GM08714 (cell line): ENCODE measurements at regions not wholly inside any gene's neighbourhood (a gene's known extent, or its start where the extent isn't known, plus 50 kb on each side); places are given as distances from the start of the nearest gene placed in this dataset.
"Not testable (repeated sequence)": the region's sequence is repeated elsewhere in the genome, so short reads cannot be mapped to it uniquely, and the experiment has no call there.

ENCODE experiments used
- H3K4me3 ChIP-seq: fragments of 200-500 bp; sonication (Bioruptor generic); 2 replicates; pipeline ENCODE4 v1.5.1; 2014; ENCODE audit warnings: mild to moderate bottlenecking, low read length, inconsistent platforms
- ZNF274 ChIP-seq: IDR thresholded peaks from 2 replicates; pipeline ENCODE4 v1.6.1; 2012; ENCODE audit warnings: mild to moderate bottlenecking, low read depth, low read length

DNA sequence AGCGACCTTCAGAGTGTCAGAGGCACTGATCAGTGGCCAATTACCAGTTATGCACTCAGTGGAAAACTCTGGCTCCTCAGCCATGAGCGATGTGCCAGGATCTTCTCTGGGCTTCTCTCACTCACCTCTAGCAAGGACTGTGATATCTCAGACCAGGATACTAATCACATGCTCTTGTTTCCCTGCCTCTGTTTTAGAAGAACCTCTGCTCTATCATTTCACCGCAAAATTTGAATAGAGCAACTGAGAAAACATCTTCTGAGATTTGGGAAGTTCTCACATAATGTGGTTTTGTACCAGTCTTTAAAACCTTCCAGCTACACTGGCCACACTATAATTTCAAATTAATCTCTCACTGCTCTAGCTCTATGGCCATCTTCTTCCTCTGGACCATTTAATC is 325.8 kb upstream of the FRG2C start:
- H3K4me3 ChIP-seq: no peak overlapping the region
- no peak for TF ChIP-seq ZNF274

GRCh38 chr3:75341324-75342067 is 322.6 kb upstream of the FRG2C start:
- H3K4me3 ChIP-seq: no peak overlapping the region
- TF ChIP-seq ZNF274: no peak

GRCh38 chr3:75342425-75342824 is 321.7 kb upstream of the FRG2C start:
- H3K4me3 ChIP-seq: no peak overlapping the region
- TF ChIP-seq ZNF274: no peak

DNA sequence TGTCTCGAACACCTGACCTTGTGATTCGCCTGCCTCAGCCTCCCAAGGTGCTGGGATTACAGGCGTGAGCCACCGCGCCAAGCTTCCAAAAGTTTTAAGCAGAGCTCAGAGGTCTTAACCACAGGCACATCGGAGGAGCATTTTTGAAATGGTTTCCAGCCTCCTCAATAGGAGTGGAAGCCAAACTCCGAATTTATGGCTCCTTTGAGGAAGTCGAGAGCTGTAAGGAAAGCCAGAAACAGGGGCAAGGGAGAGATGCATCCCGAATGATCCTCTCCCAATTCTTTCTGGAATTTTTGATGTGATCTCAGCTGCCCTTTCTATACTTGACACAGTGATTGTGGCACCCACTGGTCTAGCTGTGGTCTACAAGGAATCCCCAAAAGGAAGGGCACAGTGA is 313.6 kb upstream of the FRG2C start:
- not testable (repeated sequence) for H3K4me3 ChIP-seq

GRCh38 chr3:75362086-75362784 is 301.9 kb upstream of the FRG2C start:
- not testable (repeated sequence) for H3K4me3 ChIP-seq

- not testable (repeated sequence) for H3K4me3 ChIP-seq
Measured at GRCh38 chr3:75372964-75373363, 291.2 kb upstream of the FRG2C start.

- H3K4me3 ChIP-seq: not testable (repeated sequence)
Measured at GRCh38 chr3:75379840-75380239, 284.3 kb upstream of the FRG2C start.

DNA sequence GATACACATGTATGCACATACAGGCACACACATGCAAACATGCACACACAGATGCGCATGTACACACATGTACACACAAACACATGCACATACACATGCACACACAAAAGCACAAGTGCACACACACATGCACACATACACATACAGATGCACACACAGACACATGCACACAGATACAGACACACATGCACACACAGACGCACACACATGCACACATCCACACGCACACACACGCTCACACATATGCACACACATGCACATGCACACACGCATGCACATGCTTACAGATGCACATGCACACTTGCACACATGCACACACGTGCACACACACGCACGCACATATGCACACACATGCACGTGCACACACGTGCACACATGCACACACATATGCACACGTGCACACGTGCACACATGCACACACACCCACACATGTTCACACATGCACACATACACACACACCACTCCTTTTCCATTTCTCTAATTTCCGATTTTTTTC is 283.8 kb upstream of the FRG2C start:
- H3K4me3 ChIP-seq: no peak overlapping the region
- TF ChIP-seq ZNF274: no peak

- H3K4me3 ChIP-seq: not testable (repeated sequence)
Measured at GRCh38 chr3:75384016-75384415, 280.1 kb upstream of the FRG2C start.

DNA sequence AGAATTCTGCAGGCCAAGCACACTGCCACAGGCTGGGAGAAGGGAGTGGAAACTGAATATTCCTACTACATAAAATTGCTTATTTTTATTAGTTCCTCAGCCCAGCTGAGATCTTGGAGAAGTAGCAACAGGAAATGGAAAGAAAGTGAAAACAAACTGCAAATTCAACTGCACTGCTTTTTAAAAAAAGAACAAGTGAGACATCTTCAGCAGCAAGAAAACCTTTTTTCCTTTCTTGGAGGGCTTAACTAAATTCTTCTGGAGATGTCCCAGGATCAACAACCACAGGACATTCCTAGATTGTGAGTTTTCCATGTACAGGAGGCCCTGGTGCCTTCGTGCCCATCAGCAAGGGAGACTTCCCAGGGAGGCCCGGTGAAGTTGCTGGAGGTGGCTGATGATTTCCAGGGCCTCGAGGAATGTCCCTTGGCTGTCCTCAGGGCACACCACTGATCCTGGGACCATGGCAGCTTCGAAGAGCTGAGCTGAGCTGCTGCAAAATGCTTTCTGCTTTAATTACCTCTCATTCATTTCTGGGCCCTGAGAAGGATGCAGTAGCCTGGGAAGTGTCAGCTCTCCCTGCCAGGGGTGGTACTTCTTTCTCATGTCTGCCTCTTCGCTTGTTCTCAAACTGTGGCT is 275.5 kb upstream of the FRG2C start:
- not testable (repeated sequence) for H3K4me3 ChIP-seq

DNA sequence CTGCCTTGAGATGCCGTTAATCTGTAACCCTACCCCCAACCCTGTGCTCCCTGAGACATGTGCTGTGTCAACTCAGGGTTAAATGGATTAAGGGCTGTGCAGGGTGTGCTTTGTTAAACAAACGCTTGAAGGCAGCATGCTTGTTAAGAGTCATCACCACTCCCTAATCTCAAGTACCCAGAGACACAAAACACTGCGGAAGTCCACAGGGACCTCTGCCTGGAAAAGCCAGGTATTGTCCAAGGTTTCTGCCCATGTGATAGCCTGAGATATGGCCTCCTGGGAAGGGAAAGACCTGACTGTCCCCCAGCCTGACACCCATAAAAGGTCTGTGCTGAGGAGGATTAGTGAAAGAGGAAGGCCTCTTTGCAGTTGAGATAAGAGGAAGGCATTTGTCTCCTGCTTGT is 270.8 kb upstream of the FRG2C start:
- not testable (repeated sequence) for H3K4me3 ChIP-seq

- H3K4me3 ChIP-seq: not testable (repeated sequence)
Measured at GRCh38 chr3:75394102-75394501, 270.0 kb upstream of the FRG2C start.

- H3K4me3 ChIP-seq: not testable (repeated sequence)
Measured at GRCh38 chr3:75394562-75395360, 269.4 kb upstream of the FRG2C start.

DNA sequence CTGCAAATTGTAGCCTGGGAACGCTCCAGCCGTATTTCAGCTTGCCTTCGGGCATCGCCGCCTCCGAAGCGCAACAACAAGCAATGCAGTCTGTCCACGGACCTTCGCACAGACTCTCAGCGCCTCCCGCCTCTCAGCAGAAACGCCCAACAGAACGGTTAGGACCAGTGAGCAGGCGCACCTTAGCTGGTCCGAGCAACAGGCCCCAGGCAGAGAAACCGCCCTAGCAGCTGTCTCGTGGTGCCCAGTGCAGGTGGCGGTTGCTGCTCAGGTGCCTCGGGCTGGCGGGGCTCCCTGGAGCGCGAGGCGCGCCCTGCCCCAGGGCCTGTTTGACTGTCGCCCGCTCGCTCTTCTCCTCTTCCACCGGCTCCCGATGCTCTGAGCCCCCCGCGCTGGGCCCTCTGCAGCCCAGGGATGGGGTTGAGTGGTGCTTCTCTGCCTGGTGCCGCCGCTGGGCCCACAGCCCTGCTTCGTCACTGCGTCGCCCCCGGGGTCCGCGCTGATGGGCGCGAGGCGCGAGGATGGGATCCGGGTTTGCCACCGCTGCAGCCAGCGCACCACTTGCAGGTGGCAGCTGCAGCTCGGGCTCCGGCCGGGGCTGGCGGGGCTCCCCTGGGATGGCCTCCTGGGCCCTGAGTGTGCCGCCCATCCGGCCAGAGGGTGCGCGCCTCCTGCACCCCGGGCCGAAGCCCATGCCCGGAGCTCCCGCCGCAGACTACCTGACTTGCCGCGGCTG is 268.4 kb upstream of the FRG2C start:
- H3K4me3 ChIP-seq: peak overlapping the region; percentile 16; the same call in 1 of the 2 replicates

More for the DNA sequence above, 268.4 kb upstream of the FRG2C start:
- TF ChIP-seq ZNF274: no peak
